ENCODE measurements at regions not wholly inside any gene's neighbourhood (a gene's known extent, or its start where the extent isn't known, plus 50 kb on each side); places are given as distances from the start of the nearest gene placed in this dataset.

- TF ChIP-seq HCFC1 (IDR thresholded peaks at IDR 0.05; ENCODE audit: low read depth, low read length) (no peak), POLR2AphosphoS5 (IDR thresholded peaks at IDR 0.05; ENCODE audit: low read depth, low read length) (no peak), RAD21 (CRISPR knock-in tag; IDR thresholded peaks at IDR 0.05) (no peak), CEBPZ (IDR thresholded peaks at IDR 0.05; ENCODE audit: low read length) (no peak), ELK4 (CRISPR knock-in tag; IDR thresholded peaks at IDR 0.05; ENCODE audit: borderline replicate concordance) (no peak), ZNF597 (CRISPR knock-in tag; IDR thresholded peaks at IDR 0.05) (no peak), NFKBIZ (CRISPR knock-in tag; IDR thresholded peaks at IDR 0.05) (no peak), ZNF709 (CRISPR knock-in tag; IDR thresholded peaks at IDR 0.05) (no peak), ZNF34 (CRISPR knock-in tag; IDR thresholded peaks at IDR 0.05; ENCODE audit: borderline replicate concordance) (no peak), ZNF33A (CRISPR knock-in tag; IDR thresholded peaks at IDR 0.05; ENCODE audit: borderline replicate concordance) (no peak), ZNF318 (CRISPR knock-in tag; IDR thresholded peaks at IDR 0.05) (no peak), USF2 (IDR thresholded peaks at IDR 0.05; ENCODE audit: low read depth, low read length) (no peak), USF2 (CRISPR knock-in tag; IDR thresholded peaks at IDR 0.05; ENCODE audit: borderline replicate concordance) (no peak), HMGXB4 (CRISPR knock-in tag; IDR thresholded peaks at IDR 0.05; ENCODE audit: borderline replicate concordance in 1 of 2, low read depth in 1 of 2) (no peak)
Observed at GRCh38 chr5:163642904-163643303, 137.5 kb downstream of the MAT2B start.
